ENCODE measurements at regions not wholly inside any gene's neighbourhood (a gene's known extent, or its start where the extent isn't known, plus 50 kb on each side); places are given as distances from the start of the nearest gene placed in this dataset.
"Not testable (repeated sequence)": the region's sequence is repeated elsewhere in the genome, so short reads cannot be mapped to it uniquely, and the experiment has no call there.

GRCh38 chr3:98644168-98644567 is 50.8 kb upstream of the CPOX start:
- TF ChIP-seq POLR2A (IDR thresholded peaks at IDR 0.05; ENCODE audit: low read length) (no peak), GATA1 (IDR thresholded peaks at IDR 0.05; ENCODE audit: low read depth, low read length) (no peak)
- DNase-seq: no peak

- TF ChIP-seq POLR2A (IDR thresholded peaks at IDR 0.05; ENCODE audit: low read length): no peak
- TF ChIP-seq GATA1 (IDR thresholded peaks at IDR 0.05; ENCODE audit: low read depth, low read length): no peak
- no peak for DNase-seq
Measured at GRCh38 chr3:98645039-98645438, 51.6 kb upstream of the CPOX start.

- no peak for DNase-seq
- TF ChIP-seq GATA1 (IDR thresholded peaks at IDR 0.05; ENCODE audit: low read depth, low read length) (no peak), POLR2A (IDR thresholded peaks at IDR 0.05; ENCODE audit: low read length) (no peak)
Measured at GRCh38 chr3:98646680-98647079, 53.3 kb upstream of the CPOX start.

GRCh38 chr3:98647197-98647596 is 53.8 kb upstream of the CPOX start:
- no peak for DNase-seq
- TF ChIP-seq GATA1 (IDR thresholded peaks at IDR 0.05; ENCODE audit: low read depth, low read length) (no peak), POLR2A (IDR thresholded peaks at IDR 0.05; ENCODE audit: low read length) (no peak)

DNA sequence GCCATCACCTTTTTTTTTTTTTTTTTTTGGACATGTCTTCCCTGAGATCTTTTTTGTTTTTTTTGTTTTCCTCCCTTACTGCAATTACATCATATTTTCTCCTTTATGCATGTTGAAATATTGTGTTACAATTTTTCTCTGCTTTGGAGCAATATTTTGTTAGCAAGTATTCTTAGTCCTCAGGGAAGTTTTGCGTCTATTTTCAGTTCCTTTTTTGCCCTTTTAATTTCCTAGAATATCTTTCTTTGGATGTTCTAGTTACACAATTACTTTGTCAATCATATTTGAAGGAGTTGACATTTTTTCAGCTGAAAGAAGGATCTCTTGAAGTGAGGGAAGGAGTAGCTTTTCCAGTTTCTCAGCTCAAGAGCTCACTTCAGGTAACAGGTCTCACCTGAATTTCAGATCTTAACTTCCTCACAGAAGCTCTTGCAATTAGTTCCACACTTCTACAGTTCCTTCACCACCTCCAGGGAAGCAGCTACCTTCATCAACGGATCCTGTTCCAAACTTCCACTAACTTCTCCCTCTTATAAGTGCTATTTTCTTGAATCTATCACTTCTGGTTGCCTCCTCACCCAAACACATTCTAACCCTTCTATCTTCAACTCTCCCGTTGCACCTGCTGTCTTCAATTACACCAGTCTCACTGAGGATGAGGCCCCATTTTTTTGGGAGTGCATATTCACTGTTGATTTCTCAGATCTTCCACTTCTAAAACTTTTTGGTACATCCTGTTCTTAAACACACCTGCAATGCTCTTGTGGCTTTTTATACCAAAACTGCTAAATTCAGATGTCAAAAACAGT is 57.8 kb upstream of the CPOX start:
- DNase-seq: no peak
- TF ChIP-seq GATA1 (IDR thresholded peaks at IDR 0.05; ENCODE audit: low read depth, low read length) (no peak), POLR2A (IDR thresholded peaks at IDR 0.05; ENCODE audit: low read length) (no peak)

DNA sequence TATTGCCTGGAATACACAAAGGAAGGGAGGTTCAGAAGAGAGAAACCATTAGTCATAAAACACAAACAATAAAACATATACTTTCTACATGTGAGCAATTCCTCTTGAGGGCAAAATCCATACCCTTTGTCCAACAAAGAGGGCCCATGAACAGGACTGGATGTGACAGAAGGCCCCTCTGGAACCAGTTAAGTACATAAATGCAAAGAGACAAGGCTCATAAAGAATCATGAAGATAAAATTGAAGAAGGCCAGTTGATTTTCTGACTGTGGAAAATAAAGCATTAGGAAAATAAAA is 58.3 kb upstream of the CPOX start:
- DNase-seq: no peak
- TF ChIP-seq GATA1 (IDR thresholded peaks at IDR 0.05; ENCODE audit: low read depth, low read length) (no peak), POLR2A (IDR thresholded peaks at IDR 0.05; ENCODE audit: low read length) (no peak)

- TF ChIP-seq GATA1 (IDR thresholded peaks at IDR 0.05; ENCODE audit: low read depth, low read length) (no peak), POLR2A (IDR thresholded peaks at IDR 0.05; ENCODE audit: low read length) (no peak)
- no peak for DNase-seq
Measured at GRCh38 chr3:98655666-98656065, 62.3 kb upstream of the CPOX start.

DNA sequence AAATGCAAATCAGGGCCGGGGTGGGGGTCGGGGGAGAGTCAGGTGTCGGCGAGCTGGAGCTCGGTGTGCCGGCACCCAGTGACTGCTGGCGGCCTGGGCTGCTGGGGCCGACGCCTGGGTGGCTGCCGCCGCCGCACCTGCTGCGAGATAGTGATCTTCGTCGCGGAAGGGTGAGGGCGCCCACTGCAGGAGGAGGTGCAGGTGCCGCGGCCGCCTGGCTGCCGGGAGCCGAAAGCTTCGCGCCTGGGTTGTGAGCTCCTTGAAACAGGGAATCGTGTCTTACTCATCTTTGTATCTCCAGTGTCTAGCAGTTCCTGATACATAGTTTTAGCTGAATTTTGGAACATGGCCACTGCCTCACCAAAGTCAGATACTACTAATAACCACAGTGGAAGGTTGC is 64.0 kb upstream of the CPOX start:
- DNase-seq: peak; percentile 8 to 22
- TF ChIP-seq POLR2A (IDR thresholded peaks at IDR 0.05; ENCODE audit: low read length) (no peak), GATA1 (IDR thresholded peaks at IDR 0.05; ENCODE audit: low read depth, low read length) (no peak)

GRCh38 chr3:98662699-98663098 is 69.3 kb upstream of the CPOX start:
- DNase-seq: no peak
- TF ChIP-seq POLR2A (IDR thresholded peaks at IDR 0.05; ENCODE audit: low read length) (no peak), GATA1 (IDR thresholded peaks at IDR 0.05; ENCODE audit: low read depth, low read length) (no peak)

DNA sequence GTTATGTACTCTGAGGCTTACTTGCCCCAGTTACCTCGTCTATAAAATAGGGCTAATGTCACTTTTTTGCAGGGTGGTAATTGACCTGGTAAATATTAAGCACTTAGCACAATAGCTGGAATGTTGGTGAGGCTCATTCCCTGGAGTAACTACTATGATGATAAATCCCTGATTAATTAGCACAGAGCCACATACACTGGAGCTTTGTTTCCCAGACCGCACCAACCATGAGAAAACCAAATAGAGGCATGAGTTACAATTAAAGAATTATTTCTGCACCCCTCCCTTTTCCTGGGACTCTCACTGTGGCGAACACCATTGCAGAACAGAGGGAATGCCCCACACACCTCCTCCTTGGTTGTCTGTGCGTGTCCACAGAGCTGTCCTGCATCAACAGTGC is 76.6 kb upstream of the CPOX start:
- TF ChIP-seq GATA1 (IDR thresholded peaks at IDR 0.05; ENCODE audit: low read depth, low read length) (no peak), POLR2A (IDR thresholded peaks at IDR 0.05; ENCODE audit: low read length) (no peak)
- DNase-seq: no peak

GRCh38 chr3:98679986-98680385 is 83.2 kb upstream of the ST3GAL6 start:
- TF ChIP-seq POLR2A (IDR thresholded peaks at IDR 0.05; ENCODE audit: low read length): no peak
- no peak for DNase-seq

DNA sequence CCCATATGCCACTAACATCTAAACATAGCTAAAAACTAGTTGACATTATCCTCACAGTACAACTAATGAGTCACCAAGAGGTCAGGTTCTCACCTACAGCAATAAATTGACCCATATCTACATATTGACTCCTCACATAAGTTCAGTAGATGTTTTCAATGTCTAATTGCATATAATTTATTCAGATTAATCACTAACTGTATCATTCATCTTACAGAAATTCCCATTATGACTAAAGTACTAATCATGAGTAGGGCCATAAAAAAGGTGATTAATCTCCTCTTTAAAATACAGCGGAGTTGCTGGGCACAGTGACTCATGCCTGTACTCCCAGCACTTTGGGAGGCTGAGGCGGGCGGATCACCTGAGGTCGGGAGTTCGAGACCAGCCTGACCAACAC is 82.4 kb upstream of the ST3GAL6 start:
- TF ChIP-seq POLR2A (IDR thresholded peaks at IDR 0.05; ENCODE audit: low read length): no peak
- no peak for TF ChIP-seq GATA1 (IDR thresholded peaks at IDR 0.05; ENCODE audit: low read depth, low read length)
- no peak for DNase-seq

DNA sequence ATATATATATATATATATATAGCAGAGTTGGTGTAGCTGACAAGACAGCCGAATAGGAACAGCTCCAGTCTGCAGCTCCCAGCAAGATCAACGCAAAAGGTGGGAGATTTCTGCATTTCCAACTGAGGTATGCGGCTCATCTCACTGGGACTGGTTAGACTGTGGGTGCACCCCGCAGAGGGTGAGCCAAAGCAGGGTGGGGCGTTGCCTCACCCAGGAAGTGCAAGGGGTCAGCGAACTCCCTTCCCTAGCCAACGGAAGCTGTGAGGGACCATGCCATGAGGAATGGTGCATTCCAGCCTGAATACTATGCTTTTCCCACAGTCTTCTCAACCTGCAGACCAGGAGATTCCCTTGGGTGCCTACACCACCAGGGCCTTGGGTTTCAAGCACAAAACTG is 81.7 kb upstream of the ST3GAL6 start:
- no peak for DNase-seq
- TF ChIP-seq GATA1 (IDR thresholded peaks at IDR 0.05; ENCODE audit: low read depth, low read length) (no peak), POLR2A (IDR thresholded peaks at IDR 0.05; ENCODE audit: low read length) (no peak)

- DNase-seq: not testable (repeated sequence)
Measured at GRCh38 chr3:98682391-98682790, 80.7 kb upstream of the ST3GAL6 start.

- DNase-seq: no peak
- no peak for TF ChIP-seq GATA1 (IDR thresholded peaks at IDR 0.05; ENCODE audit: low read depth, low read length)
- no peak for TF ChIP-seq POLR2A (IDR thresholded peaks at IDR 0.05; ENCODE audit: low read length)
Measured at GRCh38 chr3:98688363-98688762, 74.8 kb upstream of the ST3GAL6 start.

- TF ChIP-seq POLR2A (IDR thresholded peaks at IDR 0.05; ENCODE audit: low read length) (no peak), GATA1 (IDR thresholded peaks at IDR 0.05; ENCODE audit: low read depth, low read length) (no peak)
- no peak for DNase-seq
Measured at GRCh38 chr3:98690876-98691275, 72.3 kb upstream of the ST3GAL6 start.

Measured in erythroblast (primary cell).